Liver (tissue), 2 donors: ENCODE measurements at regions not wholly inside any gene's neighbourhood (a gene's known extent, or its start where the extent isn't known, plus 50 kb on each side); places are given as distances from the start of the nearest gene placed in this dataset.

Experiments
- EGR1 ChIP-seq, 2 donors: IDR thresholded peaks; 2 replicates each; pipeline ENCODE4 v1.6.1; 2016 to 2018; ENCODE audit warnings: antibody characterized with exemption in 2 of 2, low read depth in 2 of 2
- TF ChIP-seq, protein P1 (sequence below): IDR thresholded peaks from 2 replicates; pipeline ENCODE4 v1.6.1; 2016; ENCODE audit warnings: antibody characterized with exemption
- donor health status: healthy.

DNA sequence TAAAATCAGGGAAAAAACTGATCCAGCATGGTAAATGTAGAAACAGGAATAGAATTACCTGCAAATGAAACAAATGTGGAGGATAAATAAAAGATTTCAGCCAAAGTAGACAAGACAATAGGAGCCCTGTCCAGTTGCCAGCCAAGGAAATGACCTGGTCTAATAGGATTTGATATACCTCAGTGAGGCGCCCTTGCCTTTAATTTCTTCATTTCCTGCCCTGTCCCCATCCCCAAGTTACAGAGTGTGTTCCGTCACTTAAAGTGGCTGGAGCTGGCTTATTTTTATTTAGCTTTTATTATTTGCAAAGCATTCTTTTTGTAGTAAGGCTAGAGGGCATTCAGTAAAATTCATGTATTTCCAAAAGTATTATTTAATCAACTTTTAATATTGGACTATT is 1022.0 kb downstream of the EFNB2 start:
- TF ChIP-seq EGR1 (IDR thresholded peaks at IDR 0.05; ENCODE audit: low read depth in 2 of 2), result no peak
- TF ChIP-seq, protein P1, sequence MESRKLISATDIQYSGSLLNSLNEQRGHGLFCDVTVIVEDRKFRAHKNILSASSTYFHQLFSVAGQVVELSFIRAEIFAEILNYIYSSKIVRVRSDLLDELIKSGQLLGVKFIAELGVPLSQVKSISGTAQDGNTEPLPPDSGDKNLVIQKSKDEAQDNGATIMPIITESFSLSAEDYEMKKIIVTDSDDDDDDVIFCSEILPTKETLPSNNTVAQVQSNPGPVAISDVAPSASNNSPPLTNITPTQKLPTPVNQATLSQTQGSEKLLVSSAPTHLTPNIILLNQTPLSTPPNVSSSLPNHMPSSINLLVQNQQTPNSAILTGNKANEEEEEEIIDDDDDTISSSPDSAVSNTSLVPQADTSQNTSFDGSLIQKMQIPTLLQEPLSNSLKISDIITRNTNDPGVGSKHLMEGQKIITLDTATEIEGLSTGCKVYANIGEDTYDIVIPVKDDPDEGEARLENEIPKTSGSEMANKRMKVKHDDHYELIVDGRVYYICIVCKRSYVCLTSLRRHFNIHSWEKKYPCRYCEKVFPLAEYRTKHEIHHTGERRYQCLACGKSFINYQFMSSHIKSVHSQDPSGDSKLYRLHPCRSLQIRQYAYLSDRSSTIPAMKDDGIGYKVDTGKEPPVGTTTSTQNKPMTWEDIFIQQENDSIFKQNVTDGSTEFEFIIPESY, result no peak
